ENCODE measurements at regions not wholly inside any gene's neighbourhood (a gene's known extent, or its start where the extent isn't known, plus 50 kb on each side); places are given as distances from the start of the nearest gene placed in this dataset.

DNA sequence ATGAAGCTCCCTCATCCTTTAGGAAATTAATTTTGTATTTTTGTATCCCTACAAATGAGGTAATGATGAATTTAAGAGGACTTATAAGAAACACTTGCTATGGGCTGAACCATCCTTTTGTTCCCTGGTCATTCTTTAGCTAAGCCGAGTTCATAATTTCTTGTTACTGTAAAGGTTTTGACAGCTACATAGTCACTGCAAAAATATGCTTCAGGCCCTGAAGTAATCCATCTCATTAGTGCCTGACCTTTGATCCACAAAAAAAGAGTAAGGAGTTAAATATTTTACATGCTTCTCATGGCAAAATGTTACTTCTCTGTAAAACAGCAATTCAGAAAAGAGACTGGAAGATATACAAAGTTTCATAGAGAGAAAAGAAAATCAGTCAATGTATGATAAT is 290.6 kb upstream of the SLIT2 start:
- DNase-seq (ENCODE audit: low read depth) = no peak
- Histone ChIP-seq H3K27me3 (ENCODE audit: control insufficient read depth, insufficient read depth, low read length) (no peaks in the 10 kb centered on the region), H3K4me3 (ENCODE audit: low read depth, low read length) (no peak overlapping the region), H3K36me3 (ENCODE audit: control insufficient read depth, insufficient read depth, low read length) (no peaks in the 10 kb centered on the region)
- TF ChIP-seq CTCF (IDR thresholded peaks at IDR 0.05; ENCODE audit: insufficient read depth, low read length, poor library complexity, severe bottlenecking) = no peak

DNA sequence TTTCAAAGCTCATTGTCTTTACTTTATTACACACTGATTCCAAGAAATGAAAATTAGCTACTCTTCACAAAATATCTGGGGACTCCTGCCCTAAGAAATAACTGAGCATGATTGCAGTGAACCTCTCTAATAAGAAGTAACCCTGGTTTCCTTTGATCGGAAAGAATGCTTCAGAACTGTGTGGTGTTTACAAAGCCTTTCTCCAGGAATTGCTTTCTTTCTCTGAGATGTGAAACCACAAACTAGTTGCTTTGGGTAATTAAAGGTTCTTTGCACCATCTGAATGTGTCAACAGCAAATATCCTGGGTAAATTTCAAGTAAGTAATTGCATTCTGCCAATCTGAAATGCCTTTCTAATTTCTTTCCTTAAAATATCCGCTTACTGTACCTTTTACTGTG is 292.9 kb upstream of the SLIT2 start:
- no peak for DNase-seq (ENCODE audit: low read depth)
- Histone ChIP-seq H3K27me3 (ENCODE audit: control insufficient read depth, insufficient read depth, low read length) (no peaks in the 10 kb centered on the region), H3K4me3 (ENCODE audit: low read depth, low read length) (no peak overlapping the region), H3K36me3 (ENCODE audit: control insufficient read depth, insufficient read depth, low read length) (no peaks in the 10 kb centered on the region)
- no peak for TF ChIP-seq CTCF (IDR thresholded peaks at IDR 0.05; ENCODE audit: insufficient read depth, low read length, poor library complexity, severe bottlenecking)

DNA sequence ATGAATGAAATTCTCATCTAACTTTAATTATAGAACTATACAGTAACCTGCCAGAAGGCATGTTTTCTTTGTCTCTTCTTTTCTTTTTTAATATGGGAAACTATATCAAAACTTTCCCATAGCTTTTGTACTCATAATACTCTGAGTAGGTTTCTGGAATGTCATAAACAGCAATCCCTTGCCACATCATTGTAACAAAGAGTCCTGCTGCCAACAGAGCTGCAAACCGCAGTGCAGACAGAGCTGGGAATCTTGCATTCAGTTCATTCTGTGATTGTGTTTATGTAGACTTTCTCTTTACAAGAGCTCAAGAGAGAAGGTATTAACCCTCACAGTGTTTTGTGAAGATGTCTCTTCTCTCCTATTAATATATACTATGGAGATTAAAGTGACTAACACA is 304.4 kb upstream of the SLIT2 start:
- no peak for DNase-seq (ENCODE audit: low read depth)
- Histone ChIP-seq H3K27me3 (ENCODE audit: control insufficient read depth, insufficient read depth, low read length) (no peaks in the 10 kb centered on the region), H3K4me3 (ENCODE audit: low read depth, low read length) (no peak overlapping the region), H3K36me3 (ENCODE audit: control insufficient read depth, insufficient read depth, low read length) (no peaks in the 10 kb centered on the region)
- TF ChIP-seq CTCF (IDR thresholded peaks at IDR 0.05; ENCODE audit: insufficient read depth, low read length, poor library complexity, severe bottlenecking) = no peak

- no peaks in the 10 kb centered on the region for H3K36me3 ChIP-seq (ENCODE audit: control insufficient read depth, insufficient read depth, low read length)
Measured at GRCh38 chr4:19945979-19946380, 305.7 kb upstream of the SLIT2 start.

GRCh38 chr4:19945501-19945900 is 306.2 kb upstream of the SLIT2 start:
- no peak overlapping the region for H3K4me3 ChIP-seq (ENCODE audit: low read depth, low read length)

More at GRCh38 chr4:19945979-19946380, 305.7 kb upstream of the SLIT2 start:
- peak; percentile 73 for DNase-seq (ENCODE audit: low read depth)
- Histone ChIP-seq H3K27me3 (ENCODE audit: control insufficient read depth, insufficient read depth, low read length) (no peaks in the 10 kb centered on the region), H3K4me3 (ENCODE audit: low read depth, low read length) (no peak overlapping the region)
- TF ChIP-seq CTCF (IDR thresholded peaks at IDR 0.05; ENCODE audit: insufficient read depth, low read length, poor library complexity, severe bottlenecking) = no peak

More at GRCh38 chr4:19945501-19945900, 306.2 kb upstream of the SLIT2 start:
- no peaks in the 10 kb centered on the region for H3K36me3 ChIP-seq (ENCODE audit: control insufficient read depth, insufficient read depth, low read length)
- no peaks in the 10 kb centered on the region for H3K27me3 ChIP-seq (ENCODE audit: control insufficient read depth, insufficient read depth, low read length)
- DNase-seq (ENCODE audit: low read depth) = no peak
- no peak for TF ChIP-seq CTCF (IDR thresholded peaks at IDR 0.05; ENCODE audit: insufficient read depth, low read length, poor library complexity, severe bottlenecking)
